Fibroblast of lung (primary cell): ENCODE measurements at regions not wholly inside any gene's neighbourhood (a gene's known extent, or its start where the extent isn't known, plus 50 kb on each side); places are given as distances from the start of the nearest gene placed in this dataset.

Source experiments
- CTCF ChIP-seq, 2 donors: IDR thresholded peaks in 1 of 2; conservative IDR thresholded peaks in 1 of 2; 1 replicate in 1 of 2; 2 replicates in 1 of 2; pipeline ENCODE4 v1.5.1; 2011 to 2012; ENCODE audit warnings: low read length in 2 of 2, control low read depth in 1 of 2, inconsistent platforms in 1 of 2, low read depth in 1 of 2, mild to moderate bottlenecking in 1 of 2
- EZH2 ChIP-seq: IDR thresholded peaks from 2 replicates; pipeline ENCODE4 v1.5.1; 2012; ENCODE audit warnings: low read length, control low read depth, mild to moderate bottlenecking; ENCODE audit errors: missing control alignments

- TF ChIP-seq CTCF (conservative IDR thresholded peaks at IDR 0.05 in 1 of 2, IDR thresholded peaks at IDR 0.05 in 1 of 2; ENCODE audit: low read depth in 1 of 2, low read length in 2 of 2) = no peak
- TF ChIP-seq EZH2 = no peak
These were observed 276.9 kb downstream of the FAM47A start for GRCh38 chrX:33855251-33855650.
